GM12878 (cell line): ENCODE measurements at regions not wholly inside any gene's neighbourhood (a gene's known extent, or its start where the extent isn't known, plus 50 kb on each side); places are given as distances from the start of the nearest gene placed in this dataset.

Experiments
- ATAC-seq: fragments of 200-7000 bp; cut with Tn5 transposase; 3 replicates; pipeline ENCODE4 v1.9.1; 2020; ENCODE audit warnings: mild to moderate bottlenecking, moderate library complexity
- BruUV-seq: library from RNA; stranded (reverse); fragments of 400-500 nt; replicated peaks from 2 replicates; lab custom pipeline; 2021; lab: Mats Ljungman, UMichigan
- CTCF ChIA-PET: fragments of 300-600 bp; sonication (Branson Sonifier 250); formaldehyde crosslinking; extraction: SDS; loops from one replicate; lab custom pipeline; 2021; ENCODE audit warnings: inconsistent platforms; lab: Yijun Ruan, JAX
- POLR2A ChIA-PET: fragments of 350-600 bp; formaldehyde crosslinking; extraction: SDS; loops from one replicate; lab custom pipeline; 2021; ENCODE audit warnings: inconsistent platforms; lab: Charles Lee
- RAD21 ChIA-PET: fragments of 300-600 bp; sonication (Branson Sonifier 250); formaldehyde crosslinking; loops from one replicate; lab custom pipeline; 2023; ENCODE audit warnings: antibody characterized with exemption; ENCODE audit not compliant: unreplicated experiment; lab: Charles Lee
- SMC1A ChIA-PET: fragments of 300-600 bp; sonication (Branson Sonifier 250); formaldehyde crosslinking; loops from one replicate; lab custom pipeline; 2023; ENCODE audit not compliant: unreplicated experiment, uncharacterized antibody; lab: Charles Lee
- DNase-seq: peaks from one replicate; pipeline ENCODE4 v3.0.0-alpha.2; 2011; ENCODE audit warnings: low read depth, low spot score
- FAIRE-seq: peaks from 3 replicates; lab custom pipeline; 2011; peaks lifted over from hg19 to GRCh38; lab: Jason Lieb, UNC
- H2AFZ ChIP-seq: 2 replicates; pipeline ENCODE4 v1.6.0; 2011; ENCODE audit warnings: low read depth, low read length, control low read depth; ENCODE audit not compliant: control insufficient read depth
- H3K27ac ChIP-seq: 2 replicates; pipeline ENCODE4 v1.5.1; 2011; ENCODE audit warnings: control low read depth; ENCODE audit not compliant: control insufficient read depth, insufficient read depth
- H3K27me3 ChIP-seq, 2 experiments: replicated peaks in 1 of 2; 2 replicates each; pipeline versions ENCODE4 v1.6.0 to v1.6.1; 2011; ENCODE audit warnings: low read length in 1 of 2; ENCODE audit not compliant: control insufficient read depth in 2 of 2, insufficient read depth in 2 of 2
- H3K36me3 ChIP-seq, 2 experiments: 2 replicates each; pipeline ENCODE4 v1.5.1; 2011; ENCODE audit warnings: low read length in 1 of 2; ENCODE audit not compliant: control insufficient read depth in 2 of 2, insufficient read depth in 2 of 2
- H3K4me1 ChIP-seq: 2 replicates; pipeline ENCODE4 v1.6.1; 2011; ENCODE audit warnings: mild to moderate bottlenecking, low read length, moderate library complexity, mixed read lengths; ENCODE audit not compliant: control insufficient read depth, insufficient read depth
- H3K4me2 ChIP-seq: 2 replicates; pipeline ENCODE4 v1.6.0; 2011; ENCODE audit warnings: control low read depth; ENCODE audit not compliant: control insufficient read depth, insufficient read depth
- H3K4me3 ChIP-seq: fragments of 200-600 bp; sonication (generic); 2 replicates; pipeline ENCODE4 v1.5.1; 2016
- H3K79me2 ChIP-seq: 2 replicates; pipeline ENCODE4 v1.6.0; 2011; ENCODE audit warnings: low read length; ENCODE audit not compliant: control insufficient read depth, insufficient read depth
- H3K9ac ChIP-seq: 2 replicates; pipeline ENCODE4 v1.8.0; 2011; ENCODE audit warnings: low read length, control low read depth, mixed read lengths; ENCODE audit not compliant: control insufficient read depth, insufficient read depth
- H3K9me3 ChIP-seq: replicated peaks from 3 replicates; pipeline ENCODE4 v1.5.1; 2011; ENCODE audit warnings: mild to moderate bottlenecking, low read length; ENCODE audit not compliant: control insufficient read depth, insufficient read depth
- H4K20me1 ChIP-seq: 2 replicates; pipeline ENCODE4 v1.6.0; 2011; ENCODE audit not compliant: control insufficient read depth, insufficient read depth
- ASH2L ChIP-seq: fragments of 300-600, 200-600 bp; sonication (generic); IDR thresholded peaks from 2 replicates; pipeline ENCODE4 v1.6.1; 2017; ENCODE audit warnings: low read depth, mild to moderate bottlenecking, borderline replicate concordance
- BHLHE40 ChIP-seq, 2 experiments: fragments of 450-650 bp in 1 of 2; IDR thresholded peaks; 2 replicates each; pipeline ENCODE4 v1.6.1; 2011 to 2017; ENCODE audit warnings: low read depth in 2 of 2, borderline replicate concordance in 1 of 2, improper control_type of control experiment in 1 of 2, low read length in 1 of 2, mild to moderate bottlenecking in 1 of 2
- CEBPB ChIP-seq, 2 experiments: fragments of 150-350 bp in 1 of 2; IDR thresholded peaks; 2 replicates each; pipeline ENCODE4 v1.6.1; 2012 to 2014; ENCODE audit warnings: low read depth in 2 of 2, low read length in 2 of 2, borderline replicate concordance in 1 of 2, inconsistent platforms in 1 of 2
- DPF2 ChIP-seq: fragments of 450-650 bp; IDR thresholded peaks from 2 replicates; pipeline ENCODE4 v1.6.1; 2017; ENCODE audit warnings: mild to moderate bottlenecking
- EZH2 ChIP-seq: IDR thresholded peaks from 2 replicates; pipeline ENCODE4 v1.6.1; 2012; ENCODE audit warnings: low read depth, mild to moderate bottlenecking, control low read depth, inconsistent platforms, low read length, borderline replicate concordance; ENCODE audit not compliant: control insufficient read depth
- HSF1 ChIP-seq: fragments of 150-350 bp; IDR thresholded peaks from 2 replicates; pipeline ENCODE4 v1.6.1; 2014; ENCODE audit warnings: mild to moderate bottlenecking, low read depth, low read length
- SMARCA5 ChIP-seq: fragments of 450-650 bp; IDR thresholded peaks from 2 replicates; pipeline ENCODE4 v1.6.1; 2017; ENCODE audit warnings: mild to moderate bottlenecking
- ZBTB4 ChIP-seq: fragments of 450-650 bp; formaldehyde crosslinking; IDR thresholded peaks from 2 replicates; pipeline ENCODE4 v1.4.0; 2022; ENCODE audit warnings: mild to moderate bottlenecking, moderate library complexity
- WGBS: methylation state at CpG from one replicate; pipeline ENCODE4 v1.1.6; 2016; ENCODE audit warnings: low lambda C conversion rate; ENCODE audit not compliant: insufficient replicate concordance, insufficient coverage; ENCODE audit errors: missing lambda C conversion rate; 5-methylcytosine and 5-hydroxymethylcytosine counted together
- in situ Hi-C: fragments of 300-500 bp; cut with MboI; formaldehyde crosslinking; loops from 9 replicates; pipeline ENCODE4 v1.14.3; 2018; ENCODE audit warnings: mixed read lengths
- intact Hi-C: fragments of 100-400 bp; cut with micrococcal nuclease; formaldehyde crosslinking; loops from one replicate; pipeline ENCODE4 v1.14.2; 2022; ENCODE audit not compliant: unreplicated experiment

GRCh38 chr6:122861594-122861993 lies 72.5 kb downstream of the SMPDL3A start:
- ATAC-seq: no peak

More at GRCh38 chr6:122861594-122861993, 72.5 kb downstream of the SMPDL3A start:
- no peak overlapping the region for H3K9ac ChIP-seq
- CTCF ChIA-PET: interaction anchor here (1.0 to 7.0 kb wide), 5 partner anchors 9 to 370 kb away, joined by 3 to 77 read pairs (median 3); no protein-coding TSS in a partner anchor
- H3K27me3 ChIP-seq: no peaks in the 10 kb centered on the region
- SMC1A ChIA-PET: interaction anchor here (0.6 to 1.6 kb wide), 5 partner anchors 10 to 1496 kb away, joined by 3 to 6 read pairs (median 3); no protein-coding TSS in a partner anchor
- H3K4me1 ChIP-seq: no peaks in the 10 kb centered on the region
- H2AFZ ChIP-seq: no peak overlapping the region
- RAD21 ChIA-PET: interaction anchor here (1.6 kb wide), 1 partner anchor 13 kb away, joined by 4 read pairs; no protein-coding TSS in a partner anchor
- H3K79me2 ChIP-seq: no peaks in the 10 kb centered on the region
- H3K4me2 ChIP-seq: no peak overlapping the region
- no peak for DNase-seq
- H3K36me3 ChIP-seq: no peaks in the 10 kb centered on the region
- BruUV-seq: no TSS peak
- no peak overlapping the region for H3K4me3 ChIP-seq
- H4K20me1 ChIP-seq: no peaks in the 10 kb centered on the region
- intact Hi-C loops (loop anchor here (10.0 kb wide), 1 partner anchor 853 kb away; no protein-coding TSS in a partner anchor), in situ Hi-C loops (loop anchor here (10.0 kb wide), 1 partner anchor 453 kb away; no protein-coding TSS in a partner anchor)
- POLR2A ChIA-PET: no interaction called here
- H3K9me3 ChIP-seq: no peaks in the 10 kb centered on the region
- TF ChIP-seq ASH2L (no peak), SMARCA5 (no peak), HSF1 (no peak), ZBTB4 (CRISPR knock-in tag) (no peak), DPF2 (no peak), BHLHE40 (IDR thresholded peaks at IDR 0.05; ENCODE audit: borderline replicate concordance in 1 of 2, low read depth in 2 of 2, low read length in 1 of 2) (no peak), EZH2 (no peak), CEBPB (IDR thresholded peaks at IDR 0.05; ENCODE audit: borderline replicate concordance in 1 of 2, low read depth in 2 of 2, low read length in 2 of 2) (no peak)
- WGBS: 0% methylated on average over 1 of the region's 1 CpG
- no peak for FAIRE-seq
- no peak overlapping the region for H3K27ac ChIP-seq
